Choroid plexus epithelial cell (primary cell): ENCODE measurements at regions not wholly inside any gene's neighbourhood (a gene's known extent, or its start where the extent isn't known, plus 50 kb on each side); places are given as distances from the start of the nearest gene placed in this dataset.

Experiments used
- DNase-seq: peaks from one replicate; pipeline ENCODE4 v3.0.0-alpha.2; 2010; ENCODE audit warnings: low read depth
- H3K4me3 ChIP-seq: 2 replicates; pipeline ENCODE4 v1.5.1; 2011; ENCODE audit warnings: low read depth, mild to moderate bottlenecking, control low read depth, low read length, moderate library complexity
- TF ChIP-seq, protein P1 (sequence below): conservative IDR thresholded peaks from 2 replicates; pipeline ENCODE4 v1.5.1; 2011; ENCODE audit warnings: low read depth, mild to moderate bottlenecking, control low read depth, inconsistent platforms, low read length, moderate library complexity

DNA sequence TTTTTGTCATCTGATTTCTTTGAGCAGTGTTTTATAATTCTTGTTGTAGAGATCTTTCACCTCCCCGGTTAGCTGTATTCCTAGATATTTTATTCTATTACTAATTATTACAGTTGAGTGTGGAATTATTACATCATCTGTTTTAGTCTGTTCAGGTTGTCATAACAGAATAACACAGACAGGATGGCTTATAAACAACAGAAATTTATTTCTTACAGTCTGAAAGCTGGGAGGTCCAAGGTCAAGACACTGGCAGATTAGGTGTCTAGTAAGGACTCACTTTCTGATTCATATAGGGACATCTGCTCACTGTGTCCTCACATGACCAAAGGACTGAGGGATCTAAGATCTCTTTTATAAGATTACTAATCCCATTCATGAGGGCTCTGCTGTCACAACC, 121.3 kb upstream of the THBS1 start:
- DNase-seq = no peak

DNA sequence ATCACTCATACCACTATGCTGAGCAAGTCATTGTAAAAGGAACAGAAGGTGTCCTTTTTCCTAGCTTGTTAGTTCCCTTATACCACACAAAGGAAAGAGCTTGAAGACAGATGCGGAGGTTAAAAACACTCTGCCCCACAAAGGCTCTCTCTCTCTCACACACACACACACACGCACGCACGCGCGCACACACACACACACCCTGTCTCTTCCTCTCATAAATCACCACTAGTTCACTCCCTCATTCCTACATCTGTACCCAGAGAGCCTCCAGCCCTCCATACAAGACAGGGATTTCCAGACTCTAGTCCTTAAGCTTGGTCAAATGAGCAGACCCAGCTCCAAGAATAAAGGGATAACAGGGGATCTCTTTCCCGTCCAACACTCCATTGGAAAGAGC, 120.1 kb upstream of the THBS1 start:
- no peak overlapping the region for H3K4me3 ChIP-seq
- no peak for DNase-seq
- TF ChIP-seq, protein P1, sequence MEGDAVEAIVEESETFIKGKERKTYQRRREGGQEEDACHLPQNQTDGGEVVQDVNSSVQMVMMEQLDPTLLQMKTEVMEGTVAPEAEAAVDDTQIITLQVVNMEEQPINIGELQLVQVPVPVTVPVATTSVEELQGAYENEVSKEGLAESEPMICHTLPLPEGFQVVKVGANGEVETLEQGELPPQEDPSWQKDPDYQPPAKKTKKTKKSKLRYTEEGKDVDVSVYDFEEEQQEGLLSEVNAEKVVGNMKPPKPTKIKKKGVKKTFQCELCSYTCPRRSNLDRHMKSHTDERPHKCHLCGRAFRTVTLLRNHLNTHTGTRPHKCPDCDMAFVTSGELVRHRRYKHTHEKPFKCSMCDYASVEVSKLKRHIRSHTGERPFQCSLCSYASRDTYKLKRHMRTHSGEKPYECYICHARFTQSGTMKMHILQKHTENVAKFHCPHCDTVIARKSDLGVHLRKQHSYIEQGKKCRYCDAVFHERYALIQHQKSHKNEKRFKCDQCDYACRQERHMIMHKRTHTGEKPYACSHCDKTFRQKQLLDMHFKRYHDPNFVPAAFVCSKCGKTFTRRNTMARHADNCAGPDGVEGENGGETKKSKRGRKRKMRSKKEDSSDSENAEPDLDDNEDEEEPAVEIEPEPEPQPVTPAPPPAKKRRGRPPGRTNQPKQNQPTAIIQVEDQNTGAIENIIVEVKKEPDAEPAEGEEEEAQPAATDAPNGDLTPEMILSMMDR = no peak

More for the DNA sequence above, 121.3 kb upstream of the THBS1 start:
- no peak overlapping the region for H3K4me3 ChIP-seq
- TF ChIP-seq, protein P1 = no peak

DNA sequence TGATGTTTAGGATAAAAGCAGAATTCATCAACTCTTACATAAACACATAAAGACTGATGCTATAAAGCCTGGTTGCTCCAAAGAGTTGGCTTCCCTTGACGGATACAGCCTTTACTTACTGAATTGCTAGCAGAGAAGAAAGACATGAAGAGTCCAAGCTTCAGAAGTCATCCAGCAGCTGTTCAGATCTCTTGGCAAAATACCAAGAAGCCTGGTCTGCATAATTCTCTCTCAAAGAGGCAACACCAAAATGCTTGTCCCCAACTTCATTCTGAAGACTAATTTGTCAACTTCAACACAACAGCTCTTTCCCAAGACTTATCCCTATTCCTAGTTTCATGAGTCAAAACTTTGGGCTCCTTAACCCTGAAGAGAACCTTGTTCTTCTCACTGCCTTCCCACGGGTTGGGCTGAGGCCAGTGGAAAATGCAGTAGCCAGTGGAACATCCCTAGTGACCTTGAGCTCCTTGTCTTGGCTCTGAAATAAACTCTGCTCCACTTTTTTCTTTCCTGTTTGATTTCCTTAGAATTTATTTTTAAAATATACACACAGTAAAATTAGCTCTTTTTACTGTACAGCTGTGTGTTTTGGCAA, 119.2 kb upstream of the THBS1 start:
- H3K4me3 ChIP-seq = no peak overlapping the region
- DNase-seq = peak; percentile 47
- TF ChIP-seq, protein P1 = no peak

DNA sequence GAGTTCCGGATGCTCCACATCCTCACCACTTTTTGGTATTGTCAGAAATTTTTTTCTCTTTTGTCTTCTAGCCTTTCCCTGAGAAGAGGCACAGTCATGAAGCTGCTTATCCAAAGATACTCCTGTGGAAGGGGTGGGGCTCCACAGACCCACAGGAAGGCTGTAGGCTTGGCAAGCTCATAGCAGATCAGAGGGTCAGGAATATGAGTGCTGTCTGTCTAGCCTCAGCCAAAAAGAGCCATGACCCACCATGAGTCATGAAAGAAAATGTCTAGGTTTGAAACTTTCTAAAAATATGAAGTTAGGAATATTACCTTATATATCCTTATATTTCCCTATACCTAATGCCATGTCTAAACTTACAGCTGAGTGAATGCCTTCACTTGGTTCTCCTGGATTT, 118.2 kb upstream of the THBS1 start:
- peak; percentile 81 for DNase-seq
- TF ChIP-seq, protein P1 = no peak
- H3K4me3 ChIP-seq = no peak overlapping the region

DNA sequence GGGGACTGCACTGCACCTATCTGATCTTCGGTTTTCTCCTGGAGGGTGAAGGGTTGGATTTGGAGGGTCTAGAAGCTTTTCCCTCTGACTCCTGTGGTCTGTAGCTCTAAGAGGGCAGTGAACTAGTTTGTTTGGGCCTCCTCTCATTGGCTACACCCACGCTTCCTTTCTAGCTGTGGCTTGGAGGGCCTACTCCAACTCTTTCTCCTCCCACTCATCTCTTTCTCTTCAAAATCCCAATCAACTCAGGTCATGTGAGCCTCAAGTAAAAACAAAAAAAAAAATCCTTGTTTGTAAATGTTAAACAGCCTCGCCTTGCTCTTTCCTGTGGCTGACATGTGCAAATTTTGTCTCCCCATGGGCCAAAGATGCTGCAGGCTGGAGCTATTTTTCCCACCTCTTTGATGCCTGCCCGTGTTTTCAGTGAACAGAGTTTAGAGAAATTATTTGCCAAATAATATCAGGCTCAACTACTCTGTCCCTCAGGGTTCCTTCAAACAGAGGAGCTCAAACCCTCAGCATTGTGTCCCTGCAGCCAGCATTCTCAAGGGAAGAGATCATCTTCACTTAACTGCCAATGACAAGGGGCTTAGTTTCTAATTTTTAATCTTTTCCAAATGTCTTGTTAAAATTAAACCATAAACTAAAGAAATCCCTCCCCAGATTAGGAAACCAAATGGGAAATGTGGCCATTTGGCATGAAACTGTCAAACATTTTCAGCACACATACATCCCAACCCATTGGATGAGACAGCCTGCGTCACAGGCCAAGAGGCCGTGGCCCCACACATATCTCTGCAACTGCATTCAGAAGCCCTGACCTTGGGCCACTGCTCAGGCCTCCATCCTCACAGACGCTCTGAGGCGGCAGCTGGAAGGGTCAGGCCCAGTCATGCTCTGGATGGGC, 114.8 kb upstream of the THBS1 start:
- TF ChIP-seq, protein P1 = no peak
- no peak overlapping the region for H3K4me3 ChIP-seq
- DNase-seq = no peak

DNA sequence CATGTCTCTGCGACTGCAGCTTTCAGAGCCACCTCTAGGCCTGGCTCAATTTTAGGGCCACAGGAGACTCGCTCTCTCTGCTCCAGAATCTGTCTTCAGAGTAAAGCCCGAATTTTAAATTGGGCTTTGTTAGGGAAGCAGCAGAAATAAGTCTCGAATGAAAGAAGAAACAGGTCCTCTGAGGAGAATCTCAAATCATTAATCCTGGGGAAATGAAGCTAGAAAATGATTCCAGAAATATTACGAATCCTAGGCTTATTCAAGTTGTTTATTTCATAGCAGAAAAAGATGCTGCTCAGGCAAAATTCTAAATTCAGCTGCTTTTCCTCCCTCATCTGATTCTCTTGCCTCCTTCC, 114.2 kb upstream of the THBS1 start:
- TF ChIP-seq, protein P1 = no peak
- no peak overlapping the region for H3K4me3 ChIP-seq
- DNase-seq = no peak

DNA sequence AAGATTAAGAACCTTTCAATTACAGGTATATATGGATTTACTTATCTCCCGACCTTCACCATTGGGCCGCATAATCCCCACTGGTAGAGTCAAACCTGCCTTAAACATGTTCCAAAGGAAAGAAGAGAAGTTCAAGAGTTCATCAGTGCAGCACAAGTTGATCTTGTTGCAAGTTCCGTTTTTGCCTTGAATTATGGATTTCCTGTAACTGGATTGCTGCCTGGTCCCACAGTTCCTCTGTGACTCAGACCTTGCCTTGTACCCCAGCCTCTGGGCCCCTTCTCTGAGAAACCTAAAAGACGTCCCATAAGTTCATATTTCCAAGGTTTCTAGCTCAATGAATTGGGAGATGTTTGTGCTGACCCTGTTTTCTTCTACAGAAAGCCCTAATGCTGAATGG, 112.5 kb upstream of the THBS1 start:
- no peak for DNase-seq
- TF ChIP-seq, protein P1 = no peak
- no peak overlapping the region for H3K4me3 ChIP-seq
